Right cardiac atrium (tissue), 5 donors: ENCODE measurements at regions not wholly inside any gene's neighbourhood (a gene's known extent, or its start where the extent isn't known, plus 50 kb on each side); places are given as distances from the start of the nearest gene placed in this dataset.
"Not testable (repeated sequence)": the region's sequence is repeated elsewhere in the genome, so short reads cannot be mapped to it uniquely, and the experiment has no call there.

Experiments used
- ATAC-seq, 2 donors: fragments of 200-7000 bp; cut with Tn5 transposase; one replicate each; pipeline versions ENCODE4 v1.8.0 to v1.9.1; 2020; ENCODE audit warnings: moderate library complexity in 2 of 2, mild to moderate bottlenecking in 1 of 2
- DNase-seq, 3 donors: peaks; one replicate each; pipeline ENCODE4 v3.0.0-alpha.2; 2020
- H3K27ac ChIP-seq: one replicate; pipeline ENCODE4 v1.5.1; 2013; ENCODE audit warnings: mild to moderate bottlenecking, low read length, control low read depth, moderate library complexity
- H3K27me3 ChIP-seq: one replicate; pipeline ENCODE4 v1.6.1; 2013; ENCODE audit not compliant: control insufficient read depth, insufficient read depth
- H3K4me1 ChIP-seq: one replicate; pipeline ENCODE4 v1.6.1; 2013; ENCODE audit warnings: low read length; ENCODE audit not compliant: control insufficient read depth, insufficient read depth
- H3K4me3 ChIP-seq: one replicate; pipeline ENCODE4 v1.5.1; 2013; ENCODE audit warnings: low read length, control low read depth
- H3K9me3 ChIP-seq: one replicate; pipeline ENCODE4 v1.6.1; 2013; ENCODE audit warnings: low read length; ENCODE audit not compliant: control insufficient read depth
- WGBS: extraction: QIAGEN DNeasy Blood & Tissue Kit; methylation state at CpG from one replicate; pipeline ENCODE4 v1.1.7; 2013; 5-methylcytosine and 5-hydroxymethylcytosine counted together
- intact Hi-C, 4 donors: fragments of 100-400 bp; cut with DNase I; formaldehyde crosslinking; loops; one replicate each; pipeline versions ENCODE4 v1.11.0 to v1.14.0; 2022 to 2023
- donor health status: healthy with polysubstance abuse.
- donor health status: DM: no; HTN: yes; CAD: no.
- donor health status: DM: no; HTN: no; CAD: no.
- donor health status: DM: no; HTN: yes; CAD: no; lungs with severe emphysema.
- donor health status: DM: yes; HTN: yes; CAD: no.

DNA sequence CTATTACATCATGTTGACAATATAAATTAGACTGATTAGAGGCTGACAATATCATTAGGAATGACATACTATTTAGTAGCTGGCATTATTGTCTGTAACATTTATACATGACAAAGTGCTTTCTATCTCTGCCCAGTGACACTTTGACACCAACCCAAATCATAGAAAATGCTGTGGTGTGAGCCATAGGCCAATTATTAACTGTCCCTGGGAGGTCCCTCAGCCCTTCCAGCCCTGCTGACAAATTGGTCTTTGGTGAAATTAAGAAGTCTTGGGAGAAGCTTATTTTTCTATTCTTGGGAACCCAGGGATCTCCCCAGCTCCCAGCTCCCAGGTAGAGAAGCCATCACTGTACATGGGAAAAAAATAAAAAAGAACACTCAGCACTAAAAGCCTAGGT lies 179.6 kb downstream of the AIPL1 start:
- H3K27me3 ChIP-seq: no peaks in the 10 kb centered on the region
- DNase-seq (no peak), ATAC-seq (no peak)
- intact Hi-C loops: no loop called here
- no peaks in the 10 kb centered on the region for H3K4me1 ChIP-seq
- no peaks in the 10 kb centered on the region for H3K9me3 ChIP-seq
- no peak overlapping the region for H3K27ac ChIP-seq
- no peak overlapping the region for H3K4me3 ChIP-seq

DNA sequence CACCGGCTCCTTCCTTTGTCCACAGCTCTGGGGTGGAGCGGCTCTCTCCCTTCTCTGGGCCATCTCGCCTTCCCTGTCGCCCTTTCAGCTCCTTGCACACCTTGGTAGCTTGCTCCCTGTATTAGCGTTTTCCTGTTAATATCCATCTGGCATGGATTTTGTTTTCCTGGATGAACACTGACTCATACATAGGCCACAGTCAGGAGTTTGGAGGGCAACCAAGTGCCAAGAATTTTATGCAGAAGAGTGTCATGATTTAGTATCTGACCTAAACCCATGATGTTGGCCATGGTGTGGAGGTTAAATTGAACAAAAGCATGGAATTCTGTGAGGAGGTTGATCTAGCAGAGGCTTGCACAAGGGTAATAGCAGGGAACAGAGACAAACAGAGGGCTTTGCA lies 180.9 kb downstream of the AIPL1 start:
- H3K4me1 ChIP-seq: no peaks in the 10 kb centered on the region
- no peak for DNase-seq
- no peak overlapping the region for H3K4me3 ChIP-seq
- no peak for ATAC-seq
- no peaks in the 10 kb centered on the region for H3K27me3 ChIP-seq
- H3K9me3 ChIP-seq: no peaks in the 10 kb centered on the region
- no peak overlapping the region for H3K27ac ChIP-seq
- intact Hi-C loops: no loop called here
- WGBS: 74% methylated on average over 5 of the region's 5 CpGs

DNA sequence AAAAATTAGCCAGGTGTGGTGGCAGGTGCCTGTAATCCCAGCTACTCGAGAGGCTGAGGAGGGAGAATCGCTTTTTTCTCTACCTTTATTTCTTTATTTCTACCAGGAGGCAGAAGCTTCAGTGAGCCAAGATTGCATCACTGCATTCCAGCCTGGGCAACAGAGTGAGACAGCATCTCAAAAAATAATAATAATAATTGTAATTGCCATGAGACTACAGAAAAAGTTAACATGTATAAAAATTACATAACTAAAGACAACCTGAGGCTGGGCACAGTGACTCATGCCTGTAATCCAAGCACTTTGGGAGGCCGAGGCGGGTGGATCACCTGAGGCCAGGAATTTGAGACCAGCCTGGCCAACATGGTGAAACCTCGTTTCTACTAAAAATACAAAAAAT lies 181.5 kb downstream of the WSCD1 start:
- H3K4me1 ChIP-seq, H3K9me3 ChIP-seq, intact Hi-C loops, H3K27ac ChIP-seq, ATAC-seq, DNase-seq, H3K4me3 ChIP-seq, H3K27me3 ChIP-seq: not testable (repeated sequence)
- whole genome bisulfite sequencing: 86% methylated on average over 5 of the region's 5 CpGs

DNA sequence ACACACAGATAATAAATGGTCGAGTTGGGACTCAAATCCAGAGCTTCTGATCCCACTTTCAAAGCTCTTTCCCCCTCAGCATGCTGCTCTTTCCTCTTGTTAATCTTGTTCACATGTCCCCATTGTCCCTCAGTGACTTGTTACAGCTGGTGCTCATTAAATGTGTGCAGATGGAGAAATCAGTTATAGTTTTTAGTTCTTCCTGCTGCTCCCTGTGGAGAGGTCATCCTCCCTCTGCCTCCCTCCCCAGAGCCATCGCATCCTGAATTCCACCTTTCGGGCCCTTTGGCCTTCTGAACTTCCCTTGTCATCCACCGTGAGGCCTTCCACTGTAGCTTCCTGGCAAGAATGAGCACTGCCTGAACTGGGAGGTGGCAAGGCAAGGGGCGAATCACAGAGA lies 179.6 kb downstream of the WSCD1 start:
- Histone ChIP-seq H3K27ac (no peak overlapping the region), H3K9me3 (no peaks in the 10 kb centered on the region), H3K4me1 (no peaks in the 10 kb centered on the region), H3K4me3 (no peak overlapping the region), H3K27me3 (no peaks in the 10 kb centered on the region)
- no peak for DNase-seq
- WGBS: 29% methylated on average over 5 of the region's 5 CpGs
- ATAC-seq: no peak
- intact Hi-C loops: no loop called here

DNA sequence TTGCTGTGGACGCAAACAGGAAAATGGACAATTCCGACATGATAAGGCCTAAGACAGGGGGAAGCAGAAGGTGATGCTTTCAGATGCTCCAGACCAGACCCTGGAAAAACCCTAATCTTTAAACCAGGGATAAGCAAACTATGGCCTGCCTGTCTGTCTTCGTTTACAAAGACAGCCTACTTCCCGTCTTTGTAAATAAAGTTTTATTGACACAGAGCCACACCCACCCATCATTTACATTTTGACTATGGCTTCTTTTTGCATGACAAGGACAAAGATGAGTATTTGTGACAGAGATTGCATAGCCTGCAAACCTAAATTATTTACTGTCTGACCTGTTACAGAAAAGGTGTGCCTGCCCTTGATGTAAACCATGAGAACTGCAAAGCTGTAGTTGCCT lies 177.9 kb downstream of the WSCD1 start:
- WGBS: 72% methylated on average over 4 of the region's 4 CpGs
- ATAC-seq: no peak

DNA sequence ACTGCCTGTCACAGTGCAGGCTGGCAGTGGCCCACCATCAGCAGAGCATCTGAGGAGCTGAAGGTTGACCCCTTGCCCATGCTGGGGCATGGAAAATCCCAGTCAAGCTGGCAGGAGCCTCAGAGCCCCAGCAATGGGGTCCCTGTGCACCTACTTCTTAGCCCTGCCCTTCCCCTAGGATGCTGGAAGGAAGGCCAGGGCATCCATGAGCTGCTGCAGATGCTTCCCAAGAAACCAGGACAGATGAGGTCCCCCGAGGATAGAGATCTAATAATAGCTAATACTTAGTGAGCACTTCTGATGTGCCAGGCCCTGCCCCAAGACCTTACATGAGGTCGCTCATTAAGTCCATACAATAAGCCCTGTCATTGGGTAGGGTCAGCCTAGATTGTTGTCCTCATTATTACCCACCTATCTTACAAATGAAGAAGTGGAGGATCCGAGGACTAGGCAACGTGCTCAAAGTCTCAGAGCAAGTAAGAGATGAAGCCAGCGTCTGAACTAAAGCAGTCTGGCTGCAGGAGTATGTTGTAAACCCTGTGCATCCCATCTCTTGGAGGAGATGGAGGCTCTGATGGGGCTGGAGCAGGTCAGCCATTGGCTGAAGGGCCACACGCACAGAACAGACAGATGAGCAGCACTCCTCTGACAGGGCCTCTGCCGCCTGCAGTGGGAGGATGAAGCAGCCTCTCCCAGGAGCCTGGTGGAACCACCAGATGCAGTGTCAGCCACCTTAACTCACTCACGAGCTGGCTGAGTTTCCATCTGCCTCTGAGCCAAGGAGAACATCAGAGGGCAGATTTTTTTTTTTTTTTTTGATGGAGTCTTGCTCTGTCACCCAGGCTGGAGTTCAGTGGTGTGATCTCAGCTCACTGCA lies 175.4 kb downstream of the WSCD1 start:
- H3K27me3 ChIP-seq: no peaks in the 10 kb centered on the region
- 71% methylated on average over 8 of the region's 8 CpGs for WGBS

More for the DNA sequence above, 177.9 kb downstream of the WSCD1 start:
- no peaks in the 10 kb centered on the region for H3K27me3 ChIP-seq
- no peaks in the 10 kb centered on the region for H3K9me3 ChIP-seq
- intact Hi-C loops: no loop called here
- DNase-seq: no peak
- no peaks in the 10 kb centered on the region for H3K4me1 ChIP-seq
- H3K27ac ChIP-seq: no peak overlapping the region
- no peak overlapping the region for H3K4me3 ChIP-seq

DNA sequence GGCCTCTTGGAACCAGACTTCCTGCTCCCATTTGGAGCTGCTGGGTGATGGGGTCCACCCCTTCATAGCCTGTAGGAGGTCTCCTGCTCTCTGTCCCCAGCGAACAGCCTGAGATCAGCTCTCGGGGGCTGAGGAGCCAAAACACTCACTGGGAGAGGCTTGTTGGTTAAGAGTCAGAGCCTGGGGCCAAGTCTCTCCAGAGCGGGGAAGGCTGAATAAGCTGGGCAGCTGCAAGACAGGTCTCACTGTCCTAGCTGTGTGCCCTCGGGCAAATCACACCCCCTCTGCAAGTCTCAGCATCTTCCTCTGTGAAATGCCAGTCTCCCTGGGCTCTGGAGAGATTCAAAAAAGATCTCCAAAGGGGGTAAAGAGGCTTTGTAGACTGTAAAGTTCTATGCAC lies 174.6 kb downstream of the WSCD1 start:
- DNase-seq: no peak
- no peak for ATAC-seq
- intact Hi-C loops: no loop called here
- no peaks in the 10 kb centered on the region for H3K4me1 ChIP-seq
- no peaks in the 10 kb centered on the region for H3K9me3 ChIP-seq
- WGBS: 69% methylated on average over 4 of the region's 4 CpGs
- H3K27me3 ChIP-seq: no peaks in the 10 kb centered on the region
- no peak overlapping the region for H3K27ac ChIP-seq
- no peak overlapping the region for H3K4me3 ChIP-seq

More for the DNA sequence above, 175.4 kb downstream of the WSCD1 start:
- no peak for ATAC-seq
- H3K27ac ChIP-seq: no peak overlapping the region
- no peak for DNase-seq
- no peaks in the 10 kb centered on the region for H3K4me1 ChIP-seq
- H3K4me3 ChIP-seq: no peak overlapping the region
- intact Hi-C loops: no loop called here
- H3K9me3 ChIP-seq: no peaks in the 10 kb centered on the region

DNA sequence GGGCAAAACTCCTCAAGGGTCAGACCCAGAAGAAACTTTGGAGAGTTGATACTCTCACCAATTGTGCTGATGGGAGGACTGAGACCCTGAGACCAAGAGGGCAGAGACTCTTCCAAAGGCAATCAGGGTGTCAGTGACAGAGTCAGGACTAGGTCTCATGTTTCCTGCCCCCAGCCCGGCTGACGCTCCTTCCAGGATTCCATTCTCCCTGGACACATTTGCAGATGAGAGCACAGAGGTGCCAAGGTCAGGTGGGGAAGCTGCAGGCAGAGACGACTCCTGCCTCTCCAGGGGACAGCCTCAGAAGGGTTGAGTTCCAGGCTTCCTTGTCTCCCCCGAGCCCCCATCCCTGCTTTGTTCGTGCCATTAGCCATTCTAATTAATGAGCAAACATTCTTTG lies 174.1 kb downstream of the WSCD1 start:
- intact Hi-C loops: no loop called here
- no peaks in the 10 kb centered on the region for H3K4me1 ChIP-seq
- ATAC-seq: no peak
- WGBS: 55% methylated on average over 5 of the region's 5 CpGs
- H3K4me3 ChIP-seq: no peak overlapping the region
- no peaks in the 10 kb centered on the region for H3K9me3 ChIP-seq
- no peaks in the 10 kb centered on the region for H3K27me3 ChIP-seq
- no peak for DNase-seq
- no peak overlapping the region for H3K27ac ChIP-seq

DNA sequence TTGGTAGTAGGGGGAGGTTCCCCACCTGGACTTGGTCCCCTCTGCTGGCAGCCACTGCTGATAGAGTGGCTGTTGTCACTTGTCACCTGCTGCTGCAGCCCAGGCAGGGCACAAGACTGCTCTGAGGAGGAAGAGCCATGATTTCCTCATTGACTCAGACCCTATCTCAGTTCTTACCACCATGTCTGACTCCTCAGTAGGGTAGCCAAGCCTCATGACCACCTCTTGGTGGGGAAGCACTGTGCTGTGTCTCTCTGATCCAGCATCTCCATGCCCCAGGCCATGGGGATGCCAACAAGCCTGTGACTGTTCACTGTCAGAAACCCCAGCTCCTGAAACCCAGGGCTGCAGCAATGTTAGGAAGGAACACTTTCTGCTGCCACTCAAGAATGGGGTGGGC lies 173.0 kb downstream of the WSCD1 start:
- intact Hi-C loops: no loop called here
- Histone ChIP-seq H3K9me3 (no peaks in the 10 kb centered on the region), H3K27me3 (no peaks in the 10 kb centered on the region)

DNA sequence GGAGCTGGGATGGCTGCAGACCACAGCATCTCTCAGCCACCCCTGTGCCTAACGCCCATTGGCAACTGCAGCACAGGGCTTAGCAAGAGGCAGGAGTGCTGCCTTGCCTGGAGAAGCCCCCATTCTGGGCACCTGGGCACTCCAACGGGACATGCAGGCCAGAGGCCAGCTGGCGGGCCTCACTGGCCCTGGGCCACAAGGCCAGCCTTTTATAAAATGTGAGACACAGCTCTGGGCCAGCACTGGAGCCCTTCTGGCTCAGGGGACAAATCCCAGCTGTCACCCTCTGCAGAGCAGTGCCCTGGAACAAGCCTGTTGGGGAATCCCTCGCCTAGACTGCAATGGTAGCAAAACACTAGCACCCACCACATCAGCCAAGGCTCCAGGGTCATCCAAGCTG lies 171.8 kb downstream of the WSCD1 start:
- H3K27me3 ChIP-seq: no peaks in the 10 kb centered on the region
- intact Hi-C loops: no loop called here
- WGBS: 62% methylated on average over 4 of the region's 4 CpGs

More for the DNA sequence above, 173.0 kb downstream of the WSCD1 start:
- Histone ChIP-seq H3K4me1 (no peaks in the 10 kb centered on the region), H3K4me3 (no peak overlapping the region), H3K27ac (no peak overlapping the region)
- ATAC-seq (no peak), DNase-seq (no peak)

DNA sequence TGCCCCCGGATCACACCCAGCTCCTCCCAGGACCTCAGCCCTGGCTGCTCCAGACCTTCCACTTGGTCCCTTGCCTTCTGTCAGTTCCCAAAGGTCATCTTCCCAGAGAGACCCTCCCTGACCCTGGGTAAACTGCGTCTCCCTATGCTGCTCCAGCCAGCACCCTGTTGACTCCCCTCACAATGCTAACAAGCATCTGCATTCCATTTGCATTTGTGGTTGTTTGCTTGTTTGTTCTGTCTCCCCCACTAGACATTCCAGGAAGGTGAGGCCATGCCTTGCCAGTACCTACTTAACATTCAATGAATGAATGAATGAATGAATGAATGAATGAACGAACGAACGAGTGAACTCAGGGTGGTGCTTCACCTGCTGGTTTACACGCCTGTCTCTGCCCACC lies 171.2 kb downstream of the WSCD1 start:
- WGBS: 64% methylated on average over 6 of the region's 6 CpGs
- DNase-seq (no peak), ATAC-seq (no peak)
- no peaks in the 10 kb centered on the region for H3K27me3 ChIP-seq
- intact Hi-C loops: no loop called here
- no peaks in the 10 kb centered on the region for H3K9me3 ChIP-seq
- H3K27ac ChIP-seq: no peak overlapping the region
- no peaks in the 10 kb centered on the region for H3K4me1 ChIP-seq
- H3K4me3 ChIP-seq: no peak overlapping the region

More for the DNA sequence above, 171.8 kb downstream of the WSCD1 start:
- Histone ChIP-seq H3K4me3 (no peak overlapping the region), H3K9me3 (no peaks in the 10 kb centered on the region), H3K4me1 (no peaks in the 10 kb centered on the region), H3K27ac (no peak overlapping the region)
- DNase-seq: no peak
- no peak for ATAC-seq

DNA sequence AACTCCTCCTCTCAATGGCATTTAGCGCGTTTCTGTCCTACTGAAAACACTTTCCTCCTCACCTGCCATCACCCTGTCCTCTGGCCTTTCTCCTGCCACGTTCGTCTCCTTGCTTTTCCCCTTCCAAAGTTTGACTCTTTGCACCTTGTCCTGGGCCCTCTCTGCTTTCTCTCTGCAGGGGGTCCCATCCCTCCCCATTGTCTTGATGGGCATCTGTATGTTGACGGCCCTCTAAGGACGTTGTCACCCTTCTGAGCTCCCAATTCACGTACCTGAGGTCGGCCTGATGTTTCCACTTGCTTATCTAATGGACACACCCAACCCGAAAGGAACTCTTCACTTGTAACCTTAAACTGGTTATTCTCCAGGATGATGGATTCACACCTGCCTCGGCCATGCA lies 170.4 kb downstream of the WSCD1 start:
- WGBS: 78% methylated on average over 10 of the region's 10 CpGs
- Histone ChIP-seq H3K9me3 (no peaks in the 10 kb centered on the region), H3K27ac (no peak overlapping the region), H3K4me3 (no peak overlapping the region), H3K27me3 (no peaks in the 10 kb centered on the region), H3K4me1 (no peaks in the 10 kb centered on the region)
- no peak for DNase-seq
- no peak for ATAC-seq
- intact Hi-C loops: no loop called here
